NT2/D1 (cell line): ENCODE measurements at regions not wholly inside any gene's neighbourhood (a gene's known extent, or its start where the extent isn't known, plus 50 kb on each side); places are given as distances from the start of the nearest gene placed in this dataset.

ENCODE experiments used
- SUZ12 ChIP-seq: IDR thresholded peaks from 2 replicates; pipeline ENCODE4 v1.6.1; 2011; ENCODE audit not compliant: insufficient read length, insufficient read depth; ENCODE audit errors: extremely low read depth
- YY1 ChIP-seq: IDR thresholded peaks from 2 replicates; pipeline ENCODE4 v1.6.1; 2011; ENCODE audit not compliant: insufficient read length, insufficient read depth
- ZNF274 ChIP-seq: IDR thresholded peaks from 2 replicates; pipeline ENCODE4 v1.6.1; 2011; ENCODE audit warnings: mild to moderate bottlenecking, low read depth, low read length

- TF ChIP-seq YY1, result no peak
- no peak for TF ChIP-seq ZNF274
- TF ChIP-seq SUZ12, result no peak
These were observed 60.1 kb upstream of the TFAP2D start for GRCh38 chr6:50653253-50653652.
